ENCODE measurements at regions not wholly inside any gene's neighbourhood (a gene's known extent, or its start where the extent isn't known, plus 50 kb on each side); places are given as distances from the start of the nearest gene placed in this dataset.

- Mint-ChIP-seq H3K36me3 (peaks cover 8% of the 10 kb centered on the region), H3K9me3 (peaks cover 5 to 10% (median 5%) of the 10 kb centered on the region in 3 donors), H3K4me3 (no peak overlapping the region), H3K27me3 (no peaks in the 10 kb centered on the region), H3K4me1 (peaks cover 0 to 2% (median 0%) of the 10 kb centered on the region in 3 donors), H3K27ac (no peak overlapping the region)
Observed at GRCh38 chr12:19643635-19644034, 204.3 kb downstream of the AEBP2 start.

GRCh38 chr12:19644571-19644970 is 205.3 kb downstream of the AEBP2 start:
- peaks cover 5% of the 10 kb centered on the region for H3K36me3 Mint-ChIP-seq
- H3K4me3 Mint-ChIP-seq = no peak overlapping the region
- H3K9me3 Mint-ChIP-seq = peaks cover 5 to 10% (median 5%) of the 10 kb centered on the region in 3 donors
- H3K4me1 Mint-ChIP-seq = peaks cover 0 to 2% (median 0%) of the 10 kb centered on the region in 3 donors
- no peak overlapping the region for H3K27ac Mint-ChIP-seq
- H3K27me3 Mint-ChIP-seq = no peaks in the 10 kb centered on the region

GRCh38 chr12:19645823-19646222 is 206.5 kb downstream of the AEBP2 start:
- peaks cover 5 to 10% (median 5%) of the 10 kb centered on the region in 3 donors for H3K9me3 Mint-ChIP-seq
- H3K4me1 Mint-ChIP-seq = peaks cover 0 to 2% (median 0%) of the 10 kb centered on the region in 3 donors
- H3K27ac Mint-ChIP-seq = no peak overlapping the region
- H3K36me3 Mint-ChIP-seq = peaks cover 5% of the 10 kb centered on the region
- H3K4me3 Mint-ChIP-seq = no peak overlapping the region
- H3K27me3 Mint-ChIP-seq = no peaks in the 10 kb centered on the region

GRCh38 chr12:19646599-19646998 is 207.3 kb downstream of the AEBP2 start:
- Mint-ChIP-seq H3K27me3 (no peaks in the 10 kb centered on the region), H3K9me3 (peaks cover 5 to 10% (median 5%) of the 10 kb centered on the region in 3 donors), H3K27ac (no peak overlapping the region), H3K4me3 (no peak overlapping the region), H3K36me3 (peaks cover 5% of the 10 kb centered on the region), H3K4me1 (peaks cover 0 to 2% (median 0%) of the 10 kb centered on the region in 3 donors)

- Mint-ChIP-seq H3K9me3 (peaks cover 5 to 9% (median 5%) of the 10 kb centered on the region in 3 donors), H3K4me1 (peaks cover 0 to 2% (median 0%) of the 10 kb centered on the region in 3 donors), H3K27ac (no peak overlapping the region), H3K27me3 (no peaks in the 10 kb centered on the region), H3K4me3 (peak overlapping the region in 1 of 4 donors; percentile 57), H3K36me3 (peaks cover 2% of the 10 kb centered on the region)
Observed at GRCh38 chr12:19647806-19648556, 208.7 kb downstream of the AEBP2 start.

- Mint-ChIP-seq H3K27ac (no peak overlapping the region), H3K27me3 (no peaks in the 10 kb centered on the region), H3K4me1 (peaks cover 0 to 2% (median 0%) of the 10 kb centered on the region in 3 donors), H3K36me3 (peaks cover 2% of the 10 kb centered on the region), H3K9me3 (peaks cover 5 to 9% (median 5%) of the 10 kb centered on the region in 3 donors), H3K4me3 (no peak overlapping the region)
Observed at GRCh38 chr12:19648591-19648990, 209.3 kb downstream of the AEBP2 start.

GRCh38 chr12:19652386-19652785 is 213.1 kb downstream of the AEBP2 start:
- Mint-ChIP-seq H3K4me1 (peaks cover 0 to 2% (median 0%) of the 10 kb centered on the region in 3 donors), H3K4me3 (no peak overlapping the region), H3K27me3 (no peaks in the 10 kb centered on the region), H3K36me3 (peaks cover 3% of the 10 kb centered on the region), H3K9me3 (no peaks in the 10 kb centered on the region), H3K27ac (no peak overlapping the region)

- Mint-ChIP-seq H3K27me3 (no peaks in the 10 kb centered on the region), H3K27ac (peak overlapping the region in 1 of 3 donors; percentile 3), H3K4me1 (no peaks in the 10 kb centered on the region), H3K4me3 (no peak overlapping the region), H3K36me3 (peaks cover 3% of the 10 kb centered on the region), H3K9me3 (no peaks in the 10 kb centered on the region)
Observed at GRCh38 chr12:19654650-19655376, 215.5 kb downstream of the AEBP2 start.

- Mint-ChIP-seq H3K27ac (no peak overlapping the region), H3K27me3 (no peaks in the 10 kb centered on the region), H3K4me1 (no peaks in the 10 kb centered on the region), H3K9me3 (no peaks in the 10 kb centered on the region), H3K4me3 (no peak overlapping the region), H3K36me3 (peaks cover 3% of the 10 kb centered on the region)
Observed at GRCh38 chr12:19657118-19657731, 217.9 kb downstream of the AEBP2 start.

- H3K27me3 Mint-ChIP-seq = no peaks in the 10 kb centered on the region
- peaks cover 3% of the 10 kb centered on the region for H3K36me3 Mint-ChIP-seq
- H3K27ac Mint-ChIP-seq = no peak overlapping the region
- no peak overlapping the region for H3K4me3 Mint-ChIP-seq
- no peaks in the 10 kb centered on the region for H3K9me3 Mint-ChIP-seq
- no peaks in the 10 kb centered on the region for H3K4me1 Mint-ChIP-seq
Observed at GRCh38 chr12:19657732-19658130, 218.4 kb downstream of the AEBP2 start.

- no peaks in the 10 kb centered on the region for H3K9me3 Mint-ChIP-seq
- H3K36me3 Mint-ChIP-seq = peaks cover 3% of the 10 kb centered on the region
- no peak overlapping the region for H3K4me3 Mint-ChIP-seq
- no peaks in the 10 kb centered on the region for H3K4me1 Mint-ChIP-seq
- no peak overlapping the region for H3K27ac Mint-ChIP-seq
- no peaks in the 10 kb centered on the region for H3K27me3 Mint-ChIP-seq
Observed at GRCh38 chr12:19659086-19659485, 219.8 kb downstream of the AEBP2 start.

- Mint-ChIP-seq H3K27me3 (no peaks in the 10 kb centered on the region), H3K9me3 (no peaks in the 10 kb centered on the region), H3K4me3 (no peak overlapping the region), H3K4me1 (no peaks in the 10 kb centered on the region), H3K36me3 (peaks cover 3% of the 10 kb centered on the region), H3K27ac (no peak overlapping the region)
Observed at GRCh38 chr12:19659501-19659900, 220.2 kb downstream of the AEBP2 start.

GRCh38 chr12:19665121-19665900 is 226.0 kb downstream of the AEBP2 start:
- H3K4me1 Mint-ChIP-seq = no peaks in the 10 kb centered on the region
- no peaks in the 10 kb centered on the region for H3K36me3 Mint-ChIP-seq
- no peak overlapping the region for H3K4me3 Mint-ChIP-seq

GRCh38 chr12:19666070-19666469 is 226.8 kb downstream of the AEBP2 start:
- H3K27me3 Mint-ChIP-seq = no peaks in the 10 kb centered on the region
- H3K4me1 Mint-ChIP-seq = no peaks in the 10 kb centered on the region
- no peak overlapping the region for H3K27ac Mint-ChIP-seq
- H3K4me3 Mint-ChIP-seq = no peak overlapping the region
- no peaks in the 10 kb centered on the region for H3K9me3 Mint-ChIP-seq
- H3K36me3 Mint-ChIP-seq = no peaks in the 10 kb centered on the region

More at GRCh38 chr12:19665121-19665900, 226.0 kb downstream of the AEBP2 start:
- H3K27me3 Mint-ChIP-seq = no peaks in the 10 kb centered on the region
- no peak overlapping the region for H3K27ac Mint-ChIP-seq
- H3K9me3 Mint-ChIP-seq = no peaks in the 10 kb centered on the region

GRCh38 chr12:19669793-19670192 is 230.5 kb downstream of the AEBP2 start:
- no peaks in the 10 kb centered on the region for H3K4me1 Mint-ChIP-seq
- H3K9me3 Mint-ChIP-seq = no peaks in the 10 kb centered on the region

More at GRCh38 chr12:19669793-19670192, 230.5 kb downstream of the AEBP2 start:
- H3K27ac Mint-ChIP-seq = no peak overlapping the region
- no peaks in the 10 kb centered on the region for H3K27me3 Mint-ChIP-seq
- H3K36me3 Mint-ChIP-seq = peaks cover 3% of the 10 kb centered on the region
- no peak overlapping the region for H3K4me3 Mint-ChIP-seq
